HG03354 (cell line): ENCODE measurements at regions not wholly inside any gene's neighbourhood (a gene's known extent, or its start where the extent isn't known, plus 50 kb on each side); places are given as distances from the start of the nearest gene placed in this dataset.

Experiments
- ATAC-seq: cut with Tn5 transposase; IDR thresholded peaks from one replicate; pipeline ENCODE4 v1.9.1; 2021; ENCODE audit warnings: mild to moderate bottlenecking; ENCODE audit not compliant: unreplicated experiment, poor library complexity, severe bottlenecking

DNA sequence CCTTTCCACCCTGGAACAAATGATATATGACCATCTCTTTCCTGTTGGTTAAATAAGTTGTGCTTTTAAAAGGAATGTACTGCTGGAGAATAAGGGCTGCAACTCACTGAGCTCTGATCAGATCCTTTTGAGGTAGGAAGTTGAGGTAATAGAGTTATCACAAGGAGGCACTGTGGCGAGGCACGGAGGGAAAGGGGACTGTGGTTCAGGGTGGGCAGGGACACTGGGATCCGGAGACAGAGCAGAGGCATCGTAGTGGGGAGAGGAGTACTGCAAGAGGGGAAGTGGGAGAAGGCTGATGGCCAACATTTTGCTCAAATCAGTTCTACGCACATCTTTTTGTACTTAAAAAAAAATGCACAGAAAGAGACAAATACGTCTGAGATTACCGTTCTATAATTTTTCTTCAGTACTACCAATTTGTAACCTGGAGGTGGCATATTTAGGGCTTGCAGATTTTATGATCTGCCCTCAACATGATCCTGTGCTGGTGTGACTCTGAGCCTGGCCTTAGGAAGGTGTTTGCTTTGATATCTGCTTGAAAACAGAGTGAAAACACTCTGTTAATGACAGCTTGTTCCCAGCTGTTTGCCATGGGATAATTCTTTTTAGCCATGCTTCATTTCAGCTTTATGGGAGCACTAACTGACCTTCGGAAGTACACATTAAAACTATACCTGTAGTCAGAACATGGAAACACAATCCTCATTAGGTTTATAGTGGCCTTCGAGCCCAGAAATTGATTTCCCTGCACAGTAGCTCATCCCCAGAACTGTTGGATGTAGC, 168.1 kb downstream of the KCNE4 start:
- no peak for ATAC-seq

DNA sequence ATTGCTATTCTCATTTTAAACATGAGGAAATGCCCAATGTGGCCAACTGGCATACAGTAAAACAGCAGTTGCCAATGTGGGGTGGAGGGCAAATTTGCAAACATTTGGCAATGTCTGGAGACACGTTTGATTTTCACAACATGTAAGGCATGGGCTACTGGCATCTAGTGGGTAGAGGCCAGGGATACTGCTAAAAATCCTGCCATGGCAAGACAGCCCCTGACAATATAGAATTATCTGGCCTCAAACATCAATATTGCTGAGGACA, 168.6 kb downstream of the KCNE4 start:
- no peak for ATAC-seq

DNA sequence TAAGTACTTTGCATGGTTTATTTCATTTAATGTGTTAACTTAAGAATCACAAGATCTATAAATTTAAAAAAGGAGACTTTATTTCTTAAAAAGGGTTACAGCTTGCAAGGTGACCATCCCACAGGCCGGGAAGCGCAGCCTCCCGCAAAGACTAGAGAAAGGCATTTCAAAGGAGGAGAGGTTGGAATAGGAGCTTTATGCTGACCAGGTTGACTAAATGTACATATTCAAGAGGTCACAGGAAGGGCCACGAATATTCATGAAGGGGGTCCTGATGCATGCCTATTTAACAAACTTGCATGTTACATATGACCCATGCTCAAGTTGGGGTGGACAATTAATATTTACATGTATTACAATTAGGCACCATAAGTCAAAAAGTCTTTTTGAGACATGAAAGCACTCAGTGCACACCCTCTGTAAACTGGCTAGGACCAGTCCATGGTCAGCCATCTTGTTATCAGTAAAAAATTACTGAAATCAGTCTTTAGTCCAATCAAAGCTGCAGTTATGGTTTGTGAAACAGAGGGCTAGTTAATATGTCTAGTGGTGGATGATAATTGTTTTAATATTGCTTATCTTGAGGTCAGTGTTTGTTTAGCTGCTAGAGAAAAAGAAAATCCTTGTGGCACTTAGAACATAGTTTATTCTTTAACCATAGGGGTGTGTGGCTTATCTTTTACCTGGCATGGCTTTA, 169.3 kb downstream of the KCNE4 start:
- ATAC-seq, result no peak

DNA sequence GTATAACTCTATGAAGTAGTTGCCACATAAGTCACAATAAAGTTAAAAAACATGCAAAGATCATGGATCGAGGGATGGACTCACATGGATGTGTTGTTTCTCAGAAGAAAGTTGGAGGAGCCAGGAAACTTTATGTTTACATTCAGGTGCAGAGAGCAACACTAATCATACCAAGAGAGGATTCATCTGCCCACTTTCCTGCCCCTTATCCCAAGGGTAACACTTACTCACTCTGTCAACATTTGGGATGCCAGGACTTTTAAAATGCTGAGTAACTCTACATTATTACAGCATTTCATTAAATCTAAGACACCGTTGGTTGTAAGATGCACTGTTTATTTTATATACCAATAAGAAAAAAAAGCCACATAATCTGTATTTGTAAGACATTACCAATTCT, 170.4 kb downstream of the KCNE4 start:
- ATAC-seq, result no peak

DNA sequence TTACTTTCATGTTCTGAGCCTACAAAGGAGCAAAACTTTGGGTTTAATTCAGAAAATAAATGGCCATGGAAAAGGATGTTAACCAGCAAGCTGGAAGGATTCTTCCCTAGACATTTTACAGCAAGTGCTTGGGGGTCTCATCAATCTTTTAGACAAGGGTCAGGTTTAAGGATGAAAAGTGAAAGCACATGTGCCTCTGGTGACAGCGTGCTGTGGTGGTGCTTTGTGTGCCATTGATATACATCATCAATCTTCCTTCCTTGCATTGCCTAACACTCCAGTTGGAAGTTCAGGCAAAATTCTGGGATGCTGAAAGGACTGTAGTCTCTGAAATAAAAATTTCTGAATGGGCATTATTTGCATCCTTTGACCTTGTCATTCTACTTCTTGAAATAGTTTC, 171.2 kb downstream of the KCNE4 start:
- no peak for ATAC-seq

DNA sequence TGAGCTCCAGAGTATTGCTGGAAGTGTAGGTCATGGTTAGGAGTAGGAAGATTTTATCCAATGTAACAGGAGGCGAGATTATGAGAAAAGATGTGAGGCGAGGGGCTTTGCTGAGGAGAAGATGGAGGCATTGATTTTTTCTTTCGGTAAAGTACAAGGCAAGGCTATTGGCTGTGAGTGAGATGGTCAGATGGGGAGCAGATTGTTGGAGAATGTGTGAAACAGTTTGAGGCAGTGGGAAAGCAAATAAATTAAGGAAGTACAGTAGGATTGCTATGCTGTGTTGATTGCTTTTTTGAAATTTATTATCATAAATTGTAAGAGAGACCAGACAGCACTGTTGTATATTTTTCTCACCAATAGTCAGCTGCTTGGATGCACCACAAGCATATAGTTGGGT, 173.3 kb downstream of the KCNE4 start:
- ATAC-seq, result no peak

DNA sequence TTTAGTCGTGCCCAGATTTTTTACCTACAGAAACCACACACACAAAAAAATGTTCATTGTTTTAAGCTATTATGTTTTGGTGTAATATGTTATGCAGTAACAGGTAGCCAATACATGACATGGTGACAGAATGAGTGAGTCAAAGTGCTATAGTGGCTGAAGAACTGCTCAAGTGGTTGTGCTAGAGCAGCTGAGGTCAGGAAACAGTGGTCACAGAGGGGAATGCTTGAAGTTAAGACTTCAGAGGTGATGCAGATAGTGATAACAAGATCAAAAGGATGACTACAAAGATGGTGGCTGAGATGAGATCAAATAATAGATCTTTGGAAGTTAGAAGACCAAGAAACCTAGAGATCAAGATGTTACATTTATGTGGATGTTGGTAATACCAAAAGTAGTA, 174.3 kb downstream of the KCNE4 start:
- ATAC-seq, result no peak

DNA sequence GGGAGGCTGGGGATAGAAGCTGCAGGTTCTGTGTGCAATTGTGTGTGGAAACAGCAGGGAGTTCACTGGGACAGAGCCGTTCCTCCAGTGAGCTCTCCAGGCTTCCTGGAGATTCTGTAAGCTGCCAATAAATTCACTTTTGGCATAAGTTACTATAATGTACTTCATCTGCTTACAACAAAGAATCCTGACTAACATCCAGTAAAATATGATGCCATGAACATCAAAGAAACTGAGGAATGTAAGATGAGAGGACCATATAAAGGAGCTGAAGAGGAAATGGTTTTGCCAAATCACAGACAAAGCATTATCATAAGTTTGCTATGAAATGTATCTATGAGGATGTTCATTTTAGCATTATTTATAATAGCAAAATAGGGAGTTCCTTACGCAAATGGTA, 175.3 kb downstream of the KCNE4 start:
- ATAC-seq, result no peak

DNA sequence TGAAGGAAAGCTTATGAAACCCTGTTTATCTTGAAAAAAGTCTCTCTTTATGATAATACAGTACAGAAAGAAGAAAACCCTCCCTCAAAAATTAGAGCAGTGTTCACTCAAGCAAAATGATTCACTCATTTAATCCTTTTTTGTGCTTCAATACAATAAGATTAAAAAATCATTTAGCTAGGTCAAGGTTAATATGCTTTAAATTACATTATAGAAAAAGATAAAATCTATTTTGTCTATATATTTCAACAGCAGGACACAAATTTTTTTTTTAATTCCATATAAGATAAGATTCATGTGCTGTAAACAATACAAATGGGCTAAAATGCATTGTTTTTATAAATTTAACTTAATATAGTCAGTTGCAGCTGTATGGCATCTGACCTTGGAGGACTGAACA, 176.9 kb downstream of the KCNE4 start:
- no peak for ATAC-seq

DNA sequence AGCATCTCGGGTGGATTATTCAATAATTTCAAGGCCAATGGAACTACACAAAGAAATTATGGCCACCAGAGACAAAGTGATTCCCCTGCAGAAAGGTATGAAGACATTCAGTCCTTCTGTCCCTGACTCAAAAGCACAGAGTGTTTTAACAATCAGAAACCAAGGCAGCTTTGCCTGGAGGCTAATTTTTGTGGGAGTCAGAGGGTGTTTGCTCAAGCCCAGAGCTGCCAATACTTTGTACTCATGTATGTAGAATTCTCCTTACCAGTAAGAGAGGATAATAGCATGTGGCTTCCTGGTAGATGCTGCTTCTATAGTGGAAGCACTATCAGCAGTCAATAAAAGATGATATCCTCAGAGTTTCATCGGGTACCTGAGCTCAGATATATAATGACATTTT, 178.4 kb downstream of the KCNE4 start:
- no peak for ATAC-seq

DNA sequence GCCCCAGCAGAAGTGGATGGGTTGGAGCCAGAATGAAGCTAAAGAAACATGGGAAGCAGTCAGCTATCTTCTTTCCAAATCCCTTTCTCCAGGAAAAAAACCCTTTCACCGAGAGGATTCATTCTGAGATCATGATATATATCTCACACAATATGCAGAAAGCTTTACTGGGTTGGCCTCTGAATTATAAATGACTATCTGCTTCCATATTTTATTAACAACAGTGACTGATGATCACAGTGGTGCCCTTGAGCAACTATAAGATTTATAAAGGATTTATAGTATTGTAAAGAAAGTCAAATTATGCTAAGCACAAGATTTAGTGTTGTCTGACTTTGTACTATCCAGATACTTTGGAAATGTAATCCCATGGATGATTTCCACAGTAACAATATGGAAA, 180.3 kb downstream of the KCNE4 start:
- ATAC-seq, result no peak

DNA sequence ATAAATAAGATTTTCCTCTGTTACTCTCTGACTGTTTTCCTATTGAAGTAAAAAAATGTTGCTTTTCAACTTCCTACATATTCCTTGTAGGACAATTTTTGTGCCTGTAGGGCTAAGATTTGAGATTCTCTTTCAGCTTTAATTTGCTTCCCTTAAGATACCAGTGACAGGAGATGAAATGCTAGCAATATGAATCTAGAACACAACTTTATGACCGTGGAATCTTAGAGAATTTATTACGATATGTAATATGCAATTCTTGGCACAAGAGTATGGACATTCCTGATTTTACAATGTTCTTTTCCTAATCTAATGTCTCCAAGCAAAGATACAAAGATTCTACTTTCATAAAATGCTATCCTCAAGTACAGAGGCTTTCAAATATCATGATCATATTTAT, 180.9 kb downstream of the KCNE4 start:
- ATAC-seq, result no peak

DNA sequence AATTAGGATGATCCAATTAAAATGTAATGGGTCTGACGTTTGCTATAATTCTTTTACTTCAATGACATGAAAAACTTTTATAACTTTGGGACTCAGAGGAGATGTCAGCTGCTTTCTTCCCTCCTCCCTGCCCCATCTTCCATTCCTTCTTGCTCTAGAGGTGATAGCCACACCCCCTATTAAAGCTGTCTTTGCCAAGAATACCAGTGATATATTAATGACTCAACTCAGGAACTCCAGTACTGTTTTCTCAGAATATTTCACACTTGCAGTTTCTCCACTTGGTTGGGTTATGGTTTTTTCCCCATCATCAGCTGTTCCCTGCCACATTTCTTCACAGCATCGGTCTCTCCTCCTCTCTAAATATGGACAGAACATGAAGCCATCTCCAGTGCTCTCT, 184.0 kb downstream of the KCNE4 start:
- no peak for ATAC-seq

DNA sequence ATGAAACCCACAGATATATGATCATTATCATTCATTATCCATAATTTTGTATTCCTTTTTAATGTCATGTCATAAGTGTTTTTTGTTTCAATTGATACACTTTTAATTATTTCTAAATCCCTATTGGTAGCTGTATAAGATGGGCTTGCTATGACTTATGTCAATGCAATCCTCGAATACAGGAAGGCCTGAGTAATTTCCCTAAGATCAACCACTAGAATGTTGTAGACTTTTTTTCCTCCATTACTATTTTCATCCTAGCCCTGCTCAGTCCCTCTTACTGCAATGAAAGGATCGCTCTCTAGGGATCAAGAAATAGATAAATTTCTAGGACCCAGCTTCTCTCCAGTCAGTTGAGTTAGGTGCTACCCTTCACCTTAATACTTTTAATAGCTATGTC, 186.3 kb downstream of the KCNE4 start:
- no peak for ATAC-seq

DNA sequence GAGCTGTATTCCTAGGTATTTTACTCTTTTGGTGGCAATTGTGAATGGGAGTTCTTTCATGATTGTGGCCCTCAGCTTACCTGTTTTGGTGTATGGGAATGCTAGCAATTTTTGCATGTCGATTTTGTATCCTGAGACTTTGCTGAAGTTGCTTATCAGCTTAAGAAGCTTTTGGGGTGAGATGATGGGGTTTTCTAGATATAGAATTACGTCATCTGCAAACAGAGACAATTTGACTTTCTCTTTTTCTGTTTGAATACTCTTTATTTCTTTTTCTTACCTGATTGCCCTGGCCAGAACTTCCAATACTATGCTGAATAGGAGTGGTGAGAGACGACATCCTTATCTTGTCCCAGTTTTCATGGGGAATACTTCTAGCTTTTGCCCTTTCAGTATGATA, 191.2 kb downstream of the KCNE4 start:
- ATAC-seq, result no peak

DNA sequence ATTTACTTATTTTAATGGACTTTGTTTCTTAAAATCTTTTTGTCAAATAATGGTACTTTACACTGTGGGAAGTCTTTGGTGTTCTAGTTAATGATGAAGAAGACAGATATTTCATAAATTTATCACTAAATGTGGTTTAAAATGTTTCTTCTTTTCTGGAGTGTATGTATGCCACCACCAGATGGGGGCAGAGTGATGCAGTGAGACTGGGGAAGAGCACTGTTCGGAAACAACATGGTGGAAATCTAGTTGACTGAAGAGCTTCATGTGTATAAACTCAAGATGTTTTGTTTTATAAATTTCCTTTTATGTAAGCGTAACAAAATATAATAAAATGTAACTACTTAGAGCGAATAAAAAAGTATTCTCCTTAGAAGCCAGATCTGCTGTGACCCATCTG, 195.1 kb downstream of the KCNE4 start:
- no peak for ATAC-seq

DNA sequence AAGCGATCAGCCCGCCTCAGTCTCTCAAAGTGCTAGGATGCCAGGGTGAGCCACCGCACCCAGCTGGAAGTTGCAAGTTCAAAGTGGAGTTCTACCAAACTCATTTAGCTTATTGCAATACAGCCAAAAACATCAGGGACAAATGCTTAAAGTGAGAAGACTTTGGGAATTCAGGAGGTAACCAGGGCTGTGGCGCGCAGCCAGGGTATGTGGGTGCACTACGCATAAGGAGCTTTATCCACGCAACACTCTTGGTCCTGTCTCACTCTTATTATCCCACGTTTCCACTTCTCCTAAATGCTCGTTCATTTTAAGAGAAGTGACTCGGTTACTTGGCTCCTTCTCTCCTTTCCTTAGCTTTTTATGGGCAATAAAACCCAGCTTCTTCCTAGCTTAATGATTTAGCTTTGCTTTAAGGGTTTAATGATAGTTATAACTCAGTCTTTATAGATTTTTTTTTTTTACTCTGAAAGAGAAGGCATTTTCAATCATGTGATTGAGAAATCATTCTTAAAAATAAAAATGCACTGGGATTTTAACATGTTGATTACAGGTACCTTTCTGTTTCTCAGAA, 199.8 kb downstream of the KCNE4 start:
- no peak for ATAC-seq

DNA sequence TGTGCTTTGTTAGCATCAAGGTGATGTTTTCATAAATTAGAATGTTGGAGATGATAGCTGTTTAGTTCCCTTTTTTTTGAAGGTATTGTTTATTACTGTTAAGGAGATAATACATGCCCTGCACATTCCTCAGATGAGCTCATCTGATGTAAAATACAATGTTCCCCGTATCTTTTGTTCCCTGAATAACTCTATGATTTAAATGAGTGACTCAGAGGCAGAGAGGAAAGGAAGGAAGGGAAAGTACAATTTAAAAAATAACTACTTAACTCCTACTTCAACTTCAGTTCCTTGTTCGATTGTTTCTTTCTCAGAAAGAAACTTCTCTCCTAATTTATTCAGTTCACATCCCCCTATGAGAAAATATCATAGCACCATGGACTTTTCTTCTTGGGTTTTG, 208.7 kb downstream of the KCNE4 start:
- ATAC-seq, result no peak

DNA sequence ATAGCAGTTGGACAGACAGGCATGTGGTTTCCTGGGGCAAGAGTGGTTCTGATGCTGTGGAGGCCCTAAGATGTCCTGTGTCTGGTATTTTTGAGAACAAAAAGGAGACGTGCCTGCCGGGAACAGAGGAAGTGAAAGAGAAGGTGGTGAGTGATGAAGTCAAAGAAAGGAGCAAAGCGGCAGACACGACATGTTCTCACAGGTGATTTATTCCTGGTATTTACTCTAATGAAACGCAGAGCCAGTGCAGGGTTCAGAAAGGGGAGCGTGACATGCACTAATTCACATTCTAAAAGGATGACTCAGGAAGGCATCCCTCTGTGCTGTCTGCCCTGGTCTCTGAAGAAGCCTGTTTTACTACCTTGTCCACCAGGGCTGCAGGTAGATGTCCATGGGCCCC, 211.0 kb downstream of the KCNE4 start:
- ATAC-seq, result no peak

DNA sequence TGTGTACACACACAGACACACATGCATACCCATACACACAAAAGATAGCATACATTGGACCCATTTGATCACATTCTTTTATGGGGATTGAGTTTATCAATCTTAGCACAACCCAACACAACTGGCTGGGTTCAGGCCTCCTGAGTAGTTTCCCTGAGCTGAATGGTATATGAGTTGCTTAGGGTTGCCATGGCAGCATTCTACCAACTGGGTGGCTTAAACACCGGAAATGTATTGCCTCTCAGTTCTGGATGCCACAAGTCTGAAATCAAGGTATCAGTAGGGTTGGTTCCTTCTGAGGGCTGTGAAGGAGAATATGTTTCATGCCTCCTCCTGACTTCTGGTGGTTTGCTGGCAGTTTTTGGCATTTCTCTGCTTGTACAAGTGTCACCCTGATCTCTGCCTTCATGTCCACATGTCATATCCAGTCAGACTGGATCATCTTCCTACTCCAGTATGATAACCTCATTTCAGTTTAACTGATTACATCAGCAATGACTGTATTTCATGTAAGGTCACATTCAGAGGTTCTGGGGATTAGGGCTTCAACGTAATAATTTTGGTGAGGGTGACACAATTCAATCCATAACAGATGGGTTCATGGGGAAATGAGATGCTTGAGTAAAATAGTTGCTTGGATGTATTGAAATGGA, 212.7 kb downstream of the KCNE4 start:
- ATAC-seq, result no peak
